K562 (cell line): ENCODE measurements at regions not wholly inside any gene's neighbourhood (a gene's known extent, or its start where the extent isn't known, plus 50 kb on each side); places are given as distances from the start of the nearest gene placed in this dataset.

ENCODE experiments used
- ATAC-seq: fragments of 200-7000 bp; cut with Tn5 transposase; 3 replicates; pipeline ENCODE4 v1.9.1; 2020; ENCODE audit warnings: moderate library complexity
- BruUV-seq: library from RNA; stranded (reverse); fragments of 400-500 nt; replicated peaks from 2 replicates; lab custom pipeline; 2021; lab: Mats Ljungman, UMichigan
- CTCF ChIA-PET: fragments of 300-600 bp; formaldehyde crosslinking; extraction: SDS; loops from one replicate; lab custom pipeline; 2021; ENCODE audit warnings: low intra/inter-chr PET ratio; lab: Yijun Ruan, JAX
- POLR2A ChIA-PET: fragments of 300-600, 350-650 bp; sonication (Branson Sonifier 250); formaldehyde crosslinking; extraction: SDS; loops from one replicate; lab custom pipeline; 2021; ENCODE audit warnings: antibody characterized with exemption, inconsistent platforms; lab: Yijun Ruan, JAX
- DNase-seq, 4 experiments: peaks; one replicate each; pipeline versions ENCODE4 v3.0.0 to v3.0.0-alpha.2; 2011 to 2018; ENCODE audit warnings: low spot score in 3 of 4, mixed read lengths in 3 of 4; ENCODE audit errors: extremely low read depth in 1 of 4
- FAIRE-seq: peaks from 2 replicates; lab custom pipeline; 2011; peaks lifted over from hg19 to GRCh38; lab: Jason Lieb, UNC
- H2AFZ ChIP-seq: 2 replicates; pipeline ENCODE4 v1.6.0; 2011; ENCODE audit warnings: low read depth, low read length, control low read depth, inconsistent platforms
- H3K27ac ChIP-seq: fragments of 200-600 bp; 3 replicates; pipeline ENCODE4 v1.8.0; 2011; ENCODE audit warnings: low read depth, mild to moderate bottlenecking, control low read depth, inconsistent platforms, low read length, moderate library complexity, mixed read lengths; ENCODE audit errors: extremely low read depth
- H3K27me3 ChIP-seq, 2 experiments: fragments of 300-600 bp in 1 of 2; 2 replicates in 1 of 2; 3 replicates in 1 of 2; pipeline versions ENCODE4 v1.6.0 to v1.8.0; 2011; ENCODE audit warnings: inconsistent platforms in 2 of 2, low read length in 2 of 2, mild to moderate bottlenecking in 1 of 2, mixed read lengths in 1 of 2, moderate library complexity in 1 of 2; ENCODE audit not compliant: control insufficient read depth in 2 of 2, insufficient read depth in 2 of 2
- H3K36me3 ChIP-seq: fragments of 300-600 bp; 3 replicates; pipeline ENCODE4 v1.8.0; 2011; ENCODE audit warnings: mild to moderate bottlenecking, low read length, inconsistent platforms; ENCODE audit not compliant: control insufficient read depth, insufficient read depth
- H3K4me1 ChIP-seq, 2 experiments: fragments of 200-600 bp in 1 of 2; replicated peaks in 1 of 2; 2 replicates in 1 of 2; 3 replicates in 1 of 2; pipeline versions ENCODE4 v1.5.1 to v1.8.0; 2011; ENCODE audit warnings: inconsistent platforms in 2 of 2, low read length in 2 of 2, mild to moderate bottlenecking in 1 of 2, mixed read lengths in 1 of 2, moderate library complexity in 1 of 2; ENCODE audit not compliant: control insufficient read depth in 2 of 2, insufficient read depth in 2 of 2
- H3K4me2 ChIP-seq: 2 replicates; pipeline ENCODE4 v1.6.1; 2011; ENCODE audit warnings: low read length, control low read depth, inconsistent platforms, mixed read lengths; ENCODE audit not compliant: insufficient read depth
- H3K4me3 ChIP-seq: fragments of 200-600 bp; sonication (generic), shearing (Covaris generic); 2 replicates; pipeline ENCODE4 v1.5.1; 2016; ENCODE audit warnings: control low read depth, inconsistent platforms
- H3K79me2 ChIP-seq: fragments of 200-600 bp; 3 replicates; pipeline ENCODE4 v1.8.0; 2011; ENCODE audit warnings: low read length, inconsistent platforms; ENCODE audit not compliant: control insufficient read depth, insufficient read depth
- H3K9ac ChIP-seq, 2 experiments: 2 replicates each; pipeline versions ENCODE4 v1.6.0 to v1.6.1; 2011; ENCODE audit warnings: low read depth in 2 of 2, low read length in 2 of 2, control low read depth in 1 of 2, inconsistent platforms in 1 of 2, mild to moderate bottlenecking in 1 of 2, mixed read lengths in 1 of 2; ENCODE audit not compliant: insufficient read depth in 1 of 2
- H3K9me1 ChIP-seq: one replicate; pipeline ENCODE4 v1.6.0; 2011; ENCODE audit warnings: inconsistent platforms, mild to moderate bottlenecking, low read length, moderate library complexity; ENCODE audit not compliant: control insufficient read depth, insufficient read depth
- H3K9me3 ChIP-seq: replicated peaks from 2 replicates; pipeline ENCODE4 v1.5.1; 2011; ENCODE audit warnings: low read depth, low read length, inconsistent platforms; ENCODE audit not compliant: control insufficient read depth, insufficient read depth
- H4K20me1 ChIP-seq: replicated peaks from 2 replicates; pipeline ENCODE4 v1.6.1; 2011; ENCODE audit warnings: low read length, inconsistent platforms, mixed read lengths; ENCODE audit not compliant: control insufficient read depth, insufficient read depth
- ARID1B ChIP-seq: fragments of 450-650 bp; IDR thresholded peaks from 2 replicates; pipeline ENCODE4 v1.6.1; 2016; ENCODE audit warnings: antibody characterized with exemption, mild to moderate bottlenecking, inconsistent platforms
- E2F3 ChIP-seq: fragments of 250-450 bp; sonication (Bioruptor Pico); IDR thresholded peaks from 2 replicates; pipeline ENCODE4 v1.4.0; 2020; ENCODE audit warnings: mild to moderate bottlenecking
- HIVEP1 ChIP-seq: fragments of 250-450 bp; sonication (Bioruptor Pico); IDR thresholded peaks from 2 replicates; pipeline ENCODE4 v1.4.0; 2020; ENCODE audit warnings: mild to moderate bottlenecking
- JUN ChIP-seq, 2 experiments: sonication (generic) in 1 of 2; formaldehyde crosslinking in 1 of 2; IDR thresholded peaks; 2 replicates each; pipeline versions ENCODE4 v1.6.1 to v1.8.0; 2012 to 2022; ENCODE audit warnings: borderline replicate concordance in 2 of 2, mild to moderate bottlenecking in 2 of 2, improper control_type of control experiment in 1 of 2, low read depth in 1 of 2, low read length in 1 of 2, missing genetic modification reagents in 1 of 2
- JUNB ChIP-seq: fragments of 450-650 bp; formaldehyde crosslinking; conservative IDR thresholded peaks from 2 replicates; pipeline ENCODE4 v1.4.0; 2020; ENCODE audit warnings: mild to moderate bottlenecking
- MEIS2 ChIP-seq: fragments of 450-650 bp; IDR thresholded peaks from 2 replicates; pipeline ENCODE4 v1.6.1; 2014; ENCODE audit warnings: mild to moderate bottlenecking; ENCODE audit not compliant: partially characterized antibody
- MLLT1 ChIP-seq, 2 experiments: fragments of 450-650 bp; IDR thresholded peaks; 2 replicates each; pipeline ENCODE4 v1.6.1; 2016
- NCOA2 ChIP-seq, 2 experiments: fragments of 450-650 bp; IDR thresholded peaks; 2 replicates each; pipeline ENCODE4 v1.6.1; 2018; ENCODE audit warnings: mild to moderate bottlenecking in 2 of 2, moderate library complexity in 1 of 2; ENCODE audit not compliant: partially characterized antibody in 2 of 2
- NELFE ChIP-seq: IDR thresholded peaks from 2 replicates; pipeline ENCODE4 v1.6.1; 2011; ENCODE audit warnings: mild to moderate bottlenecking; ENCODE audit not compliant: insufficient read depth, insufficient read length
- SMAD1 ChIP-seq: fragments of 150-350 bp; IDR thresholded peaks from 2 replicates; pipeline ENCODE4 v1.6.1; 2014; ENCODE audit warnings: low read length, low read depth; ENCODE audit not compliant: partially characterized antibody
- TFAM ChIP-seq: fragments of 250-450 bp; sonication (Bioruptor Pico); conservative IDR thresholded peaks from 2 replicates; pipeline ENCODE4 v1.5.0; 2021; ENCODE audit warnings: mild to moderate bottlenecking, moderate library complexity
- ZC3H4 ChIP-seq: sonication (generic); formaldehyde crosslinking; IDR thresholded peaks from 2 replicates; pipeline ENCODE4 v1.9.0; 2021; ENCODE audit warnings: missing genetic modification reagents, borderline replicate concordance
- ZNF134 ChIP-seq: fragments of 250-450 bp; sonication (Bioruptor Pico); conservative IDR thresholded peaks from 2 replicates; pipeline ENCODE4 v1.4.0; 2020
- WGBS: fragments of 100-300 bp; shearing (Covaris generic); methylation state at CpG from one replicate; pipeline ENCODE4 v1.1.6; 2016; ENCODE audit warnings: low coverage, mixed read lengths; ENCODE audit not compliant: insufficient coverage; ENCODE audit errors: missing lambda C conversion rate; 5-methylcytosine and 5-hydroxymethylcytosine counted together
- in situ Hi-C: fragments of 300-500 bp; cut with MboI; formaldehyde crosslinking; loops from 4 replicates; pipeline ENCODE4 v1.15.0; 2018; ENCODE audit warnings: inconsistent platforms, mixed read lengths
- intact Hi-C: fragments of 100-400 bp; cut with micrococcal nuclease; formaldehyde crosslinking; loops from 2 replicates; pipeline ENCODE4 v1.14.2; 2022
- TF ChIP-seq, protein P1 (sequence below): sonication (generic); formaldehyde crosslinking; IDR thresholded peaks from 2 replicates; pipeline ENCODE4 v1.8.1; 2022; ENCODE audit warnings: missing genetic modification reagents
- TF ChIP-seq, protein P2 (sequence below): fragments of 200-800 bp; sonication (Bioruptor generic); IDR thresholded peaks from 2 replicates; pipeline ENCODE4 v1.6.1; 2017; ENCODE audit warnings: missing genetic modification characterization, missing compliant biosample characterization

DNA sequence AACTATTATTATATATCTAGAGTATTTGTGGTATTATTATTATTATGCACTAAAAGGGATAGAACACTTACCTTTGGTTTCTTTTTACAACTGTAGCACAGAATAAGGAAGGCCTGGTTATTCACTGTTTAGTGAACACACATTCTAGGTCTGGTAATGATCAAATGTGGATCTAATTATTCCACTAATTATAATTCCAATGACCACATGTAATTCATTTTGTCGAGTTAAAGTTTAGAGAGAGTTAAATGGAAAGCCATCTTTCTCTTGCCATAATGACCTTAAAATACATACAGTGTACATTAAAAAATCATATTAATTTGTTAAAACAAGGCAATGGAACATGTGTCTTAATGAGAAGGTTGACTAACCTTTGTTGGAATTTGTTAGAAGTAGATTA is 147.8 kb downstream of the SEM1 start:
- WGBS = 0% methylated on average over 1 of the region's 1 CpG
- DNase-seq = no peak
- BruUV-seq = no TSS peak
- in situ Hi-C loops = no loop called here
- ChIA-PET CTCF (no interaction called here), POLR2A (no interaction called here)
- Histone ChIP-seq H3K36me3 (no peaks in the 10 kb centered on the region), H3K9me3 (no peaks in the 10 kb centered on the region), H4K20me1 (no peaks in the 10 kb centered on the region), H3K4me1 (no peaks in the 10 kb centered on the region; a peak in 2 of 5 replicates), H3K4me2 (no peak overlapping the region), H2AFZ (no peak overlapping the region), H3K4me3 (no peak overlapping the region), H3K79me2 (no peaks in the 10 kb centered on the region), H3K9ac (no peak overlapping the region), H3K9me1 (no peaks in the 10 kb centered on the region), H3K27me3 (no peaks in the 10 kb centered on the region), H3K27ac (no peak overlapping the region)
- ATAC-seq = no peak
- intact Hi-C loops = no loop called here
- FAIRE-seq = no peak
- TF ChIP-seq HIVEP1 (CRISPR knock-in tag) = no peak
- no peak for TF ChIP-seq MLLT1 (IDR thresholded peaks at IDR 0.05)
- no peak for TF ChIP-seq MEIS2
- TF ChIP-seq, protein P1, sequence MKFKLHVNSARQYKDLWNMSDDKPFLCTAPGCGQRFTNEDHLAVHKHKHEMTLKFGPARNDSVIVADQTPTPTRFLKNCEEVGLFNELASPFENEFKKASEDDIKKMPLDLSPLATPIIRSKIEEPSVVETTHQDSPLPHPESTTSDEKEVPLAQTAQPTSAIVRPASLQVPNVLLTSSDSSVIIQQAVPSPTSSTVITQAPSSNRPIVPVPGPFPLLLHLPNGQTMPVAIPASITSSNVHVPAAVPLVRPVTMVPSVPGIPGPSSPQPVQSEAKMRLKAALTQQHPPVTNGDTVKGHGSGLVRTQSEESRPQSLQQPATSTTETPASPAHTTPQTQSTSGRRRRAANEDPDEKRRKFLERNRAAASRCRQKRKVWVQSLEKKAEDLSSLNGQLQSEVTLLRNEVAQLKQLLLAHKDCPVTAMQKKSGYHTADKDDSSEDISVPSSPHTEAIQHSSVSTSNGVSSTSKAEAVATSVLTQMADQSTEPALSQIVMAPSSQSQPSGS (CRISPR knock-in tag) = no peak
- no peak for TF ChIP-seq E2F3 (CRISPR knock-in tag)
- no peak for TF ChIP-seq ARID1B
- TF ChIP-seq, protein P2, sequence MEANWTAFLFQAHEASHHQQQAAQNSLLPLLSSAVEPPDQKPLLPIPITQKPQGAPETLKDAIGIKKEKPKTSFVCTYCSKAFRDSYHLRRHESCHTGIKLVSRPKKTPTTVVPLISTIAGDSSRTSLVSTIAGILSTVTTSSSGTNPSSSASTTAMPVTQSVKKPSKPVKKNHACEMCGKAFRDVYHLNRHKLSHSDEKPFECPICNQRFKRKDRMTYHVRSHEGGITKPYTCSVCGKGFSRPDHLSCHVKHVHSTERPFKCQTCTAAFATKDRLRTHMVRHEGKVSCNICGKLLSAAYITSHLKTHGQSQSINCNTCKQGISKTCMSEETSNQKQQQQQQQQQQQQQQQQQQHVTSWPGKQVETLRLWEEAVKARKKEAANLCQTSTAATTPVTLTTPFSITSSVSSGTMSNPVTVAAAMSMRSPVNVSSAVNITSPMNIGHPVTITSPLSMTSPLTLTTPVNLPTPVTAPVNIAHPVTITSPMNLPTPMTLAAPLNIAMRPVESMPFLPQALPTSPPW (CRISPR knock-in tag) = no peak
- no peak for TF ChIP-seq TFAM (CRISPR knock-in tag)
- TF ChIP-seq SMAD1 = no peak
- TF ChIP-seq JUNB (CRISPR knock-in tag) = no peak
- TF ChIP-seq JUN (IDR thresholded peaks at IDR 0.05; ENCODE audit: borderline replicate concordance, low read depth, low read length) = no peak
- no peak for TF ChIP-seq JUN (CRISPR knock-in tag; IDR thresholded peaks at IDR 0.05; ENCODE audit: borderline replicate concordance)
- TF ChIP-seq ZC3H4 (CRISPR knock-in tag) = no peak
- TF ChIP-seq ZNF134 = no peak
- TF ChIP-seq NELFE = no peak
- no peak for TF ChIP-seq NCOA2 (IDR thresholded peaks at IDR 0.05; ENCODE audit: partially characterized antibody in 2 of 2)
